HG03571 (cell line): ENCODE measurements at regions not wholly inside any gene's neighbourhood (a gene's known extent, or its start where the extent isn't known, plus 50 kb on each side); places are given as distances from the start of the nearest gene placed in this dataset.

ENCODE experiments used
- ATAC-seq: cut with Tn5 transposase; IDR thresholded peaks from one replicate; pipeline ENCODE4 v1.9.1; 2021; ENCODE audit not compliant: unreplicated experiment

- no peak for ATAC-seq
These were observed 664.2 kb downstream of the PTPRC start for GRCh38 chr1:199303035-199303434.

DNA sequence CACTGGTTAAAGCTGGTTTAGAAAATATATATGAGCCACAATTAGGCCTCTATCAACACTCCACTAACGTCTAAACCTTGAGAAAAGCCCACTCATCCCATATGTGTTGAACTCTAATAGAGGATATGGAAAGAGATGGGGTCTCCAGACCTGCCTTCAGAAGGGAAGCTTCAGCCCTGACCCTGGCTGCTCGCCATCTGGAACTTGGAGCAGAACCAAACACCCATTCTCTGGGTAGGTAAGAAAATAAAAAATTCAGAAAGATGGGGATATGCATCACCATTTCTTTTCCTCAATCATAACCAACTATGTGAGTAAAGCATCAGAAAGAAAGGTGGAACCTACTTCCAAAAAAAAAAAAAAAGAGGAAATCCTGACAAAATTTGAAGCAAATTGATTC, 666.2 kb downstream of the PTPRC start:
- ATAC-seq: no peak

DNA sequence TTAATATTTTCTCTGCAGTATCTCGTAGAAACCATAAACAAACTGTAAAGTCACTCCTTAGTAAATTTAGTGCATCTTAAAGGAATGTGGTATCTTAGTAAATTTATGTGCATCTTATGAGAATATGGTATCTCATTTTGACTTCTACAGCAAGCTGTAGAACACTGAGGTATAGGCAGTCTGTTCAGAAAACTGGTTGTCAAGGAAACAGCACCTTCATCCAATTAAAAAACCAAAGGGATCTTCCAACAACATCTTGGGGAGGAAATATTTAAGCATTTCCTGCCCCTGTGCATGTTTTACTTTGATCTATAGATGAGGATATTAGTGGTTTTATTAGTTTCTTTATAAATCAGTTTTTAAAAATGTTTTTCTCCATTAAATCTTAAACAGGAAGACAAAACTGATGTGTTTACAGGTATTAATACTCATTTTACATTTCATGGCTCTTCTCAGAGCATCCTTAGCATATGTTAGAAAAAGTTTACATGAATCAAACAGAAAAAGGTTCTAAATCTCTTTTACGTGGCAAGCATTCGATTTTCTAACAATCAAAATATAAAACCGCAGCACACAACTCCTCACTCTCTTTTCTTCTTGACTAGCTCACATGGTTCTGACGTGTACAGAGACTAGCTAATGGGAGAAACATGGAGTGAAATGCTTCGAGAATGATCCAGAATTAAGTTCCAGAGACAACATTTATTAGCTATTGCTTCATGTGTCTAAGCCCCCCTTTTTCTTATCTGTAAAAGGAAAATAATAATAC, 668.8 kb downstream of the PTPRC start:
- ATAC-seq: no peak

GRCh38 chr1:199308349-199308846, 669.6 kb downstream of the PTPRC start:
- no peak for ATAC-seq

GRCh38 chr1:199310708-199311107, 671.9 kb downstream of the PTPRC start:
- no peak for ATAC-seq

GRCh38 chr1:199311478-199312262, 672.8 kb downstream of the PTPRC start:
- no peak for ATAC-seq

- ATAC-seq: no peak
These were observed 673.8 kb downstream of the PTPRC start for GRCh38 chr1:199312626-199313025.

DNA sequence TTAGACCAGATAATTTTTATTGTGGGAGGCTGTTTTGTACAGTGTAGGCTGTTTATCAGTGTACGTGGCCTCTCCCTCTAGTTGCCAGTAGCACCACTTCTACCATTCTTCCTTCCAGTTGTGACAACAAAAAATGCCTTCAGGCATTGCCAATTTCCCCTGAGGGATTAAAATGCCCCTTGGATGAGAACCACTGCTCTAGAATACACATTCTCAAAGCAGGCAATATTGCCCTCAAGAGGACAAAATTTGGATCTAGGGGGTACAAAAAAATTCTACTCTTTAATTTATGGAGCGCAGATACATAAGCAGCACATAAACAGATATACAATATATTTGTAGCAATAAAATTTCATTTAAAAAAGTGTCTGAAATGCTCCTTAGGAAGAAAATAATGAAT, 674.6 kb downstream of the PTPRC start:
- no peak for ATAC-seq

GRCh38 chr1:199319341-199319740, 680.5 kb downstream of the PTPRC start:
- no peak for ATAC-seq

DNA sequence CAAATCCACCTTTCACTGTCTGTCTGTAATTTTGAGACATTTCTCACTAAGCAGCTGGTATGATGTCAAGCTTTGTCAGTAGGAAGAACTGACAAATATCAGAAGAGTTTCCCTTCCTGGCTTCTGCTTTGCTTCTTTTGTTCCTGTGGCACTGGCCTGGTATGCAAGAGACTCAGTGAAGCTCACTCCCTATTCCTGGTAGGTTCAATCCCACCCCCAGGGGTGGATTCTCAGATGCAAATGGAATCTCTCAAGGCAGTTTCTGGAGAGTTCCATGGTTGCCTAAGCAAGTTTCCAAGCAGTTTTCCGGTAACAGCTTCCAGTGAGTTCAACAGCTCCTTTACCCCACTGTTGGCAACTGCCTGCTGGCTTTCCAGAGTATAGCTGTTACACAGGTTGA, 683.4 kb downstream of the PTPRC start:
- ATAC-seq: no peak

GRCh38 chr1:199333180-199333579, 694.3 kb upstream of the NR5A2 start:
- ATAC-seq: no peak

DNA sequence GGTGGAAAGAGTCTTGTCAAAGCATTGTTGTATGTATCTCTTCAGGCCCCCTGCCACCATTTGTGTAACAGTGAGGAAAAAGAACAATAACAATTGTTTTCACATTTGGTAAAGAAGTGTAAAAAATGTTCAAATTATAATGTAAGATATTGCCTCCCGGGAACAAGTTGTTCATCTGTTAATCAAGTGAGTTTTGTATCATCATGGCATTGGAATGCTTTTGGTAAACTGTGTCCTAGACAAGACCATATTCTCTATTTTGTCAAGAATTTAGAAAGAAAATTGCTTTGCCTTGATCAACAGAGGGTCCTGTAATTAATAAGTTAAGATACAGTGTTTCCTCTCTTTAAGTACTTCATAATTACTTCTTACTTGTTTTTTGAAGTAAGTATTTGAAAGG, 692.0 kb upstream of the NR5A2 start:
- no peak for ATAC-seq

DNA sequence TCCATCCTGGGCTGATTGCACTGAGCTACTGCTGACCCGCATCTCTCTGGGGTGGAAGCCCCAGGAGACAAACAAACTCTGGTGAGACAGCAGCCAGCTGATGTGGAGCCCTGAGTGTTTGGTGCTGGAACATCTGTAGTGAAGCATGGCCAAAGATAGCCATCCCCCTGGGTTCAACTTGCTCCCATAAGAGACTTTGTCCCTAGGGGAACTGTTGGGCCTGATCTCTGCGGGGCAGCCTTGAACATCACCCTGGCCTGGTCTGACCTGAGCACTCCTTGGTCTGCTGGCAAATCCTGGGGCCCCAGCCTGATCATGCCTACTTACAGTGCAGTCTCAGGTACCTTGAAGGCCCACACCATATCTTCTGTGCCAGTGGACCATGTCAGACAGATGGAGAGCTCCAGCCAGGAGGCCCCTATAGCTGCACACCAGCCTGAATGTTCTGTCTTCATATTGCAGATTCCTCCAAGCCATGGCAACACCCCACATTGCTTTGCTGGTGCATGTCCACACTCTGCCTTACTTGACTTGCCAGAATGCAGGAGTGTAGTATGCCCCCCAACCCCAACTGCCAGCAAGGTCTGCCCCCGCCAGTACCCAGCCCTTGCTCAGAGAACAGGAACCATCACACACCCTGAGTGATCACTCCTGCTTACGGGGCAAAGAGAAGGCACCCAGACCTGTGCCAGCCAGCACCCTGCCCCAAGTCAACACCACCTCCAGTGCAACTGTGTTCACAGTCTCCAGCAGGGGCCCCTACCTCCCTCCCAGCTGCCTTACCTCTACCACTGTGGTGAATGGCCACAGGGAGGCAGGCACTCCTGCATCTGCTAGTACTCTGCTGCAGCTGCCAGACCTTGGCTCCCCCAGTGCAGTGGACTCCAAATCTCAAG, 690.5 kb upstream of the NR5A2 start:
- ATAC-seq: no peak

- no peak for ATAC-seq
These were observed 688.8 kb upstream of the NR5A2 start for GRCh38 chr1:199338760-199339159.

DNA sequence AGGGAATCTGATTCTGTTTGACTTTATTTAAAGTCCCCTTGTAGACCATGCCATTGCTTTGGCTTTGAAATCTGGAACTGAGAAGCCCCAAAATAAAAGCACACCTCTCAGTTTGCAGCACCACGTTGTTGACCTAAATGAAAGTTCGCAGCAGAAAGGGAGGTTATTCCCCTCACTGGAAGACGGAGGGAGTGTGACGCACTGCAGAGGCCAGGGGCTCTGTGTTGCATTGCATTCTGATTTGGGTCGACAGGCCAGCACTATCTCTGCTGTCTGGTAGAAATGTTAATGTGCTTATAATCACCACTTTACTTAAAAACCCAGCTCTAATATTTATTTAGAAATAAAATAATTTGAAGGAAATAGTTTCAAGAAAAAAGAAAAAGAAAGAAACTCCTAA, 675.2 kb upstream of the NR5A2 start:
- no peak for ATAC-seq

DNA sequence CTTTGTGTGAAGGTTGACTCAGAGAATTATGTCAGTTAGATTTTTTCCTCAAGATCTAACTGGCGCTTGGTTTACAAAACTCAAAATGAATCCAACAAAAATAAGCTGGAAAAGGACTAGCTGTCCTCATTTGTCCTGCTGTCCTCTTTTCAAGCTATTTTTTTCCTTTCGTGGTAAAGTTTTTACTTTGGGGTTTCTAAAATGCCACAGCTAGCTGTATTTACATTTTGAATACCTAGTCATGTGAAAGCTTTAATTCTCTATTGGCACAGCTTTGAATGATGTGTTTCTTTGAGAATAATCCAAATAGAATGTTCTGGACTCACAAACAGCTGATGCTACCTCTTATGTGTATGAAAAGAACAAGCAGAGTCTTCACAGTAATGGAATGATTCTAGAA, 673.6 kb upstream of the NR5A2 start:
- no peak for ATAC-seq

- ATAC-seq: no peak
These were observed 670.9 kb upstream of the NR5A2 start for GRCh38 chr1:199356561-199356960.

- no peak for ATAC-seq
These were observed 669.9 kb upstream of the NR5A2 start for GRCh38 chr1:199357599-199357998.

GRCh38 chr1:199362996-199363395, 664.5 kb upstream of the NR5A2 start:
- ATAC-seq: no peak

- ATAC-seq: no peak
These were observed 654.4 kb upstream of the NR5A2 start for GRCh38 chr1:199373139-199373538.

DNA sequence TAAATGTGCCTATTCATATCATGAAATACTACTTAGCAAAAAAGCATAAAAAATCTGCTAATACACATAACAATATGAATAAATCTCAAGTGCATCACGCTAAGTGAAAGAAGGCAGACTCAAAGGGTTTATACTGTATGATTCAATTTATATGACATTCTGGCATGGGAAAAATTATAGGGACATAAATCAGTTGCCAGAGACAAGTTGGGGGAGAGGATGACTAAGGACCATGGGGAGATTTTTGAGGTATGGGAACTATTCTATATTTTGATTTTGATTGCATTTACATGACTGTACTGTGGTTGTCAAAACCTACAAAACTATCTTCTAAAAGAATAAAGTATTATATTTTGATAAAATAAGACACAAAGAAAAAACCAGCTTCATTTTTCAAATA, 650.3 kb upstream of the NR5A2 start:
- ATAC-seq: no peak
